Upper lobe of left lung (tissue), 4 donors: ENCODE measurements at regions not wholly inside any gene's neighbourhood (a gene's known extent, or its start where the extent isn't known, plus 50 kb on each side); places are given as distances from the start of the nearest gene placed in this dataset.

Experiments
- POLR2A ChIP-seq, 4 donors: fragments of 450-650 bp; IDR thresholded peaks; one replicate each; pipeline ENCODE4 v1.5.1; 2016 to 2017; ENCODE audit warnings: antibody characterized with exemption in 4 of 4, mild to moderate bottlenecking in 2 of 4
- TF ChIP-seq, protein P1 (sequence below), 6 experiments: fragments of 450-650 bp in 4 of 6; fragments of 200-600 bp in 2 of 6; sonication (generic) in 2 of 6; IDR thresholded peaks; one replicate each; pipeline ENCODE4 v1.5.1; 2016 to 2019; ENCODE audit warnings: antibody characterized with exemption in 6 of 6

DNA sequence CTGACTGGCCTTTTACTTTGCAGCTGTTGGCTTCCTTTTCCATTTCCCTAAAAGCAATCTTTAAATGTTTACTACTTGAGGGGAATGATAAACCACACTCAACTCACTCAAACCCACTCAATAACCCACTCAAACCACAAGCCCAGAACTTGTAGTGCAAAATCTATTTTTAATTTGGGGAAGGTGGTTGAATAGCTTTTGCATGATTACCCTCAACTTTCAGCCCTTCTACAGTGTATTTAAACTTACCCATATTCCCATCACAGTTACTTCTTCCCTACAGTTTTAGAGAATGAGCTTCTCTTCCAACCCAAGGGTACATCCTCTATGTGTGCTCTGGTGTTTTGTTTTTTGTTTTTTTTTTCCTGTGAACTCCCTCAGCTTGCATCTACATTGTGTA, 636.1 kb downstream of the TDRD15 start:
- TF ChIP-seq, protein P1, sequence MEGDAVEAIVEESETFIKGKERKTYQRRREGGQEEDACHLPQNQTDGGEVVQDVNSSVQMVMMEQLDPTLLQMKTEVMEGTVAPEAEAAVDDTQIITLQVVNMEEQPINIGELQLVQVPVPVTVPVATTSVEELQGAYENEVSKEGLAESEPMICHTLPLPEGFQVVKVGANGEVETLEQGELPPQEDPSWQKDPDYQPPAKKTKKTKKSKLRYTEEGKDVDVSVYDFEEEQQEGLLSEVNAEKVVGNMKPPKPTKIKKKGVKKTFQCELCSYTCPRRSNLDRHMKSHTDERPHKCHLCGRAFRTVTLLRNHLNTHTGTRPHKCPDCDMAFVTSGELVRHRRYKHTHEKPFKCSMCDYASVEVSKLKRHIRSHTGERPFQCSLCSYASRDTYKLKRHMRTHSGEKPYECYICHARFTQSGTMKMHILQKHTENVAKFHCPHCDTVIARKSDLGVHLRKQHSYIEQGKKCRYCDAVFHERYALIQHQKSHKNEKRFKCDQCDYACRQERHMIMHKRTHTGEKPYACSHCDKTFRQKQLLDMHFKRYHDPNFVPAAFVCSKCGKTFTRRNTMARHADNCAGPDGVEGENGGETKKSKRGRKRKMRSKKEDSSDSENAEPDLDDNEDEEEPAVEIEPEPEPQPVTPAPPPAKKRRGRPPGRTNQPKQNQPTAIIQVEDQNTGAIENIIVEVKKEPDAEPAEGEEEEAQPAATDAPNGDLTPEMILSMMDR (IDR thresholded peaks at IDR 0.05), result no peak
- no peak for TF ChIP-seq POLR2A (IDR thresholded peaks at IDR 0.05)
